Heart left ventricle (tissue), 13 donors: ENCODE measurements at regions not wholly inside any gene's neighbourhood (a gene's known extent, or its start where the extent isn't known, plus 50 kb on each side); places are given as distances from the start of the nearest gene placed in this dataset.

Experiments used
- POLR2A ChIP-seq, 2 donors: fragments of 450-650 bp; IDR thresholded peaks; one replicate each; pipeline ENCODE4 v1.6.1; 2017; ENCODE audit warnings: antibody characterized with exemption in 2 of 2, mild to moderate bottlenecking in 2 of 2, moderate library complexity in 2 of 2
- TF ChIP-seq, protein P1 (sequence below), 12 donors: fragments of 200-600 bp; sonication (generic) in 4 of 12; IDR thresholded peaks; one replicate each; pipeline versions ENCODE4 v1.5.0 to v1.8.0; 2018 to 2022; ENCODE audit warnings: antibody characterized with exemption in 12 of 12, mild to moderate bottlenecking in 5 of 12
- donor health status: ischemic (EF 13 %, LVEDD 7.1; RV severe dilation, severe dysfunction).
- donor health status: DM: no; HTN: yes; CAD: no.
- donor health status: DM: no; HTN: no; CAD: no.
- donor health status: ischemic (EF 25% LVEDD 6.9; RV normal size, moderate dysfunction).
- donor health status: ischemic (EF 25% LVEDD 5.7; RV mildly dilated, moderate dysfunction).
- donor health status: ischemic (EF 35%, LVEDD 5.7; RV mildly dilated, moderate dysfunction).
- donor health status: nonischemic (EF 11% LVEDD 7.7; RV severe dilation, severe dysfunction).
- donor health status: DM: yes; HTN: yes; CAD: no.
- donor health status: PGD.
- donor health status: ischemic (EF 29% LVEDD 5.4; RV normal size, mild dysfunction).
- donor health status: nonischemic (EF 23%, LVEDD 6.1; RV moderate dilation, normal function).

DNA sequence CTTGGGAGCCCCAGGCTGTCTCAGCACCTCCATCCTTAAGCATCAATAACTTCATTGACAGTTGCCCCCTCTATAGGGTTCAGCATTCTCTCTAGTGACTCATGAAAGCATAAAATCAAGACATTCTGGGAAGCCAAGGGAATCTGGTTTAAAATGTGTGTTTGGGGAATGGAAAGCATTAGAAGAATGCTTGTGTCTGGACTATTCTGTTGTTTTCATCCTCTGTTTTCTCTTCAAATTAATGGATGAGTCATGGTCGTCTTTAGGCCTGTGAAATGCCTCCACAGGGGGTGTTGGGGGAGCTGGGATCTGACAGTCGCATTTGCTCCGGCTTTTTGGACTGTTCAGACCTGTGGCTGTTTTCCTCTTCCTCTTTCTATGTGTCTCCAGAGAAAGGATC is 279.7 kb downstream of the CDC5L start:
- TF ChIP-seq, protein P1, sequence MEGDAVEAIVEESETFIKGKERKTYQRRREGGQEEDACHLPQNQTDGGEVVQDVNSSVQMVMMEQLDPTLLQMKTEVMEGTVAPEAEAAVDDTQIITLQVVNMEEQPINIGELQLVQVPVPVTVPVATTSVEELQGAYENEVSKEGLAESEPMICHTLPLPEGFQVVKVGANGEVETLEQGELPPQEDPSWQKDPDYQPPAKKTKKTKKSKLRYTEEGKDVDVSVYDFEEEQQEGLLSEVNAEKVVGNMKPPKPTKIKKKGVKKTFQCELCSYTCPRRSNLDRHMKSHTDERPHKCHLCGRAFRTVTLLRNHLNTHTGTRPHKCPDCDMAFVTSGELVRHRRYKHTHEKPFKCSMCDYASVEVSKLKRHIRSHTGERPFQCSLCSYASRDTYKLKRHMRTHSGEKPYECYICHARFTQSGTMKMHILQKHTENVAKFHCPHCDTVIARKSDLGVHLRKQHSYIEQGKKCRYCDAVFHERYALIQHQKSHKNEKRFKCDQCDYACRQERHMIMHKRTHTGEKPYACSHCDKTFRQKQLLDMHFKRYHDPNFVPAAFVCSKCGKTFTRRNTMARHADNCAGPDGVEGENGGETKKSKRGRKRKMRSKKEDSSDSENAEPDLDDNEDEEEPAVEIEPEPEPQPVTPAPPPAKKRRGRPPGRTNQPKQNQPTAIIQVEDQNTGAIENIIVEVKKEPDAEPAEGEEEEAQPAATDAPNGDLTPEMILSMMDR (IDR thresholded peaks at IDR 0.05), result no peak
- TF ChIP-seq POLR2A (IDR thresholded peaks at IDR 0.05), result no peak
